ENCODE measurements at regions not wholly inside any gene's neighbourhood (a gene's known extent, or its start where the extent isn't known, plus 50 kb on each side); places are given as distances from the start of the nearest gene placed in this dataset.
"Not testable (repeated sequence)": the region's sequence is repeated elsewhere in the genome, so short reads cannot be mapped to it uniquely, and the experiment has no call there.

GRCh38 chr16:16448423-16448822, 69.5 kb downstream of the NPIPA7 start:
- not testable (repeated sequence) for DNase-seq (ENCODE audit: low read depth)

GRCh38 chr16:16449712-16450237, 70.8 kb downstream of the NPIPA7 start:
- DNase-seq (ENCODE audit: low read depth) = not testable (repeated sequence)

GRCh38 chr16:16451721-16452410, 72.9 kb downstream of the NPIPA7 start:
- not testable (repeated sequence) for DNase-seq (ENCODE audit: low read depth)

DNA sequence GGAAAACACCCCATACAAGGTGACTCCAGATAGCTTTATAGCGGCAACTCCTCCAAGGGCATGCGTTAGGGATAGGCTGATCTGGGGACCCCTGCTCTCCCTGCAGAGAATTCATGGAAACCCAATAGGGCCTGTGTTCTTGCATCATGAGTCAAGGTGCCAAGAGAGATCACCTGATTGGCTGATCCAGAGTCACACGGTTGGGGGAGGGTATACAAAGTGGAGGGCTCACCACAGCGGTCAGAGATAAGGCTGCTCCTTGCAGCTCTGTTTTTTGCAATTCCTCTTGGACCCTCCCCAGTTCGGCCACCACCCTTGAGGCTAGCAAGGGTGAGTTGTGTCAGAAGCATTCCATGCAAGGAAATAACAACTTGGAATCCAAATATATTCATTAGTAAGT, 79.6 kb downstream of the NPIPA7 start:
- not testable (repeated sequence) for DNase-seq (ENCODE audit: low read depth)

DNA sequence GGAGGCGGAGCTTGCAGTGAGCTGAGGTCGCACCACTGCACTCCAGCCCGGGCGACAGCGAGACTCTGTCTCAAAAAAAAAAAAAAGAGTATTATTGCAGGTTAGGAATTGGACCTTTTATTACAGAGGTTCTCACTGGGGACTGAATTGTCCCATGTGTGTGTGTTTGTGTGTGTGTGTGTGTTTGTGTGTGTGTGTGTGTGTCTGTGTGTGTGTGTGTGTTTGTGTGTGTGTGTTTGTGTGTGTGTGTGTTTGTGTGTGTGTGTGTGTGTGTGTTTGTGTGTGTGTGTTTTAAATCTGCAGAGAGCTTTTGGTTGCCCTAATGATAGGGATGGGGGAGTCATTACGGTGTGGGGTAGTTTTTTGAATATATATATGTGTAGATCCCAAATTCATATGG, 84.9 kb downstream of the NPIPA7 start:
- DNase-seq (ENCODE audit: low read depth) = not testable (repeated sequence)

DNA sequence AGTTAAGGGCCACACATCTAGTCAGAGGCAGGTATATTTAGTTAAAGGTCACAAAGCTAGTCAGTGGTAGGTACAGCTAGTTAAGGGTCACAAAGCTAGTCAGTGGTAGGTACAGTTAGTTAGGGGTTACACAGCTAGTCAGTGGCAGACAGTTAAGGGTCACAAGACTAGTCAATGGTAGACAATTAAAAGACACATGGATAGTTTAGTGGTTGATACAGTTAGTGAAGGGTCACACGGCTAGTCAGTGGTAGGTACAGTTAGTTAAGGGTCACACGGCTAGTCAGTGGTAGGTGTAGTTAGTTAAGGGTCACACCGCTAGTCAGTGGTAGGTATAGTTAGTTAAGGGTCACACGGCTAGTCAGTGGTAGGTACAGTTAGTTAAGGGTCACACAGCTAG, 110.0 kb downstream of the NPIPA7 start:
- not testable (repeated sequence) for DNase-seq (ENCODE audit: low read depth)

- DNase-seq (ENCODE audit: low read depth) = not testable (repeated sequence)
Measured at GRCh38 chr16:16489466-16489865, 110.5 kb downstream of the NPIPA7 start.

DNA sequence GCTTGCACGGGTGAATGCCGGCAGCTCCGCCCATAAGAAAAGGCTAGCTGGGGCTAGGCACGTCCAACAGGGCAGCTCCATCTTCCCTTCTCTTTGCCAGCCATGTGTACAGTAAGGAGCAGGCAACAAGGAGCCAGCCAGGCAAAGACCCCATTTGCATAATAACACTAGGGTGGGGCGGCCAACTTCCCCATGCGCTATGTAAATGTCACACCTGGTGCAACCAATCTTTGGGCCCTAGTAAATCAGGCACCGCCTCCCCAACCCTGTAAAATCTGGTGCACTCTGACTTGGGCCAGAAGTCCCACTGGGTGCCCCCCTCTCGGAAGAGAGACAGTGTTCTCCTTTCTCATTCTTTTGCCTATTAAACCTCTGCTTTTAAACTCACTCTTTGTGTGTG, 115.2 kb downstream of the NPIPA7 start:
- not testable (repeated sequence) for DNase-seq (ENCODE audit: low read depth)

DNA sequence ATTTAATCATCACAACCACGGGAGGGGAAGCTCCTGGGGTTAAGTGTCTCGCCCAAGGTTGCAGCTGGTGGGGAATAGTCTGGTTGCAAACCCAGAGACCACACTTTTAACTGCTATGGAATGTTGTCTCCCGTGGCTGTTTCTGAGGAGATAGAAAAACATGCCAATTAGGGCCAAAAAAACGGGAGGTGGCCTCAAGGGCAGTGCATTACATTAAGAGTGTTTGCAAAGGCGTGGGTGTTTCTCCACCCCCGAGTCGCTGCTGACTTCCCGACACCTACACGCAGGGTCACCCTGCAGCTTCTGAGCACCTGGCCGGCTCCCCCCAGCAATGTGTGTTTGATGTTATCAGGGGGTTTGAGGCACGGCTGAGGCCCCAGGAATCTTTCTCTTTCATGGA, 116.1 kb downstream of the NPIPA7 start:
- not testable (repeated sequence) for DNase-seq (ENCODE audit: low read depth)

- not testable (repeated sequence) for DNase-seq (ENCODE audit: low read depth)
Measured at GRCh38 chr16:16499875-16500274, 120.9 kb downstream of the NPIPA7 start.

DNA sequence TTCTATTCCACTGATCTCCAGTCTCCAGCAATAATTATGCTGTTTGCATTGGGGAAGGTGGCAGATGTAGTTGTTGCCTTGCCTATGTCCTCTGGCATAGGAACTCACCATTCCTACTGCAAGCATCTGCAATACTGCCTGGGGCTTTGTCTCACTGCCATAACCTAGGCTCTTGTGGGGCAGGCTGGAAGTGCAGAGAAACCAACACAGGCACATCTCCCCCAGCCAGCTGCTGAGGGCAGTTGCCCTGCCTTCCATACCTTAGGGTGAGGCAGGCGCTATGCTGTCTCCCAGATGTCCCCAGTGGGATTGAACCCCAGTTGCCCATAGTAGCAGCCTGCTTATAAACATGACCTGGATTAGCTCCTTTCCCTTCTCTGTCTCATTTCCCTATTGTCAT, 128.1 kb downstream of the NPIPA7 start:
- DNase-seq (ENCODE audit: low read depth) = not testable (repeated sequence)

- not testable (repeated sequence) for DNase-seq (ENCODE audit: low read depth)
Measured at GRCh38 chr16:16508344-16508743, 129.4 kb downstream of the NPIPA7 start.

DNA sequence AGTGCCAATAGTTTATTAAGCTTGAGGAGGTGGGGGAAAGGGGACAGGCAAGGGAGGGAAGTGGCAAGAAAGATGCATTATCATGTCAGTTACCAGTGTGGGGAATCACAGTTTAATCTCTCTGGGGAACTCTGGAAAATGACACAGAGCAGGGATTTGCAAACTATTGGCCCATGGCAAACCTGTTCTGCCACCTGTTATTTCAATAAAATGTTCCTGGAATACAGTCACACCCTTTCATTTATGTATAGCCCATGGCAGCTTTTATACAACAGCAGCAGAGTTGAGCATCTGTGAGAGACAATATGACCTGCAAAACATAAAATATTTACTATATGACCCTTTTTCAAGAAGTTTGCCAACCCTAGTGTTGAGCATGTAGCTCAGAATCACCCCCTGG, 140.5 kb downstream of the NPIPA7 start:
- DNase-seq (ENCODE audit: low read depth) = not testable (repeated sequence)

GRCh38 chr16:16521239-16522002, 142.5 kb downstream of the NPIPA7 start:
- not testable (repeated sequence) for DNase-seq (ENCODE audit: low read depth)

DNA sequence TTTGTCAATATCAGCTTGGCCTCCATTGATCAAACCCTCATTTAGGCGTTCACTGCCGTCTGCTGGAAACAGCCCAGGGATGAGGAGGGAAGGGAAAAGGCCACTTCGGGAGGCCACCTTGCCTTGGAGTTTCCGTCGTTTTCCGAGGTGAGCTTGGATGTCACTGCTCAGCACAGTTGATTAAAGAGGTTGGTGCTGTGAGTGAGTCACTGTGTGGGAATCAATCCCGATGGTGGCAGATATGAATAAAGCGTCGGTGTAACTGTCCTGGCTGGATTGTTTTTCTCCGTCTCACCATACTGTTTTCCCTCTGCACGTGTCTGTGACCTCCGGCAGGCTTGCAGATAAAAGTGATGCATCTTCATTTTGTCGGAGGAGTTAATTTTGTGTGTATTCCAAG, 148.1 kb downstream of the NPIPA7 start:
- not testable (repeated sequence) for DNase-seq (ENCODE audit: low read depth)

- not testable (repeated sequence) for DNase-seq (ENCODE audit: low read depth)
Measured at GRCh38 chr16:16530744-16531143, 151.8 kb downstream of the NPIPA7 start.

DNA sequence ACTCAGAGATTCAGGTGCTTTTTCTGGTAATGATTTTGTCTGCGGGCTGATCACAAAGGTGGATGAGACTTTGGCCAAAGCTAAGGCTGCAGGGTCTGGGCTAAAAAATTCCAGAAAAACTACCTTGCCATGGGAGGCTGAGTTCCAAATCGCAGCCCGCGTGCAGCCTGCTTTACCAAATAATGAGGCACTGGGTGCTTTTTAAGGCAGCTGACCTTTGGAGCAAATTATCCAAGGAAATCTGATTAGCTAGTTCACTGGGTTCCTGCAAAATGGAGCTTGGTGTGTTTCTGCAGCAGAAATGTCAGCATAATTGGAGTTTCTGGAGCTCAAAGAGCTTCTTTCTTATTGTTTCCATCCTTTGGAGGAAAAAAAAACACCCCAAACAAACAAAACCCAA, 156.6 kb downstream of the NPIPA7 start:
- not testable (repeated sequence) for DNase-seq (ENCODE audit: low read depth)

- DNase-seq (ENCODE audit: low read depth) = not testable (repeated sequence)
Measured at GRCh38 chr16:16536151-16536550, 157.2 kb downstream of the NPIPA7 start.

DNA sequence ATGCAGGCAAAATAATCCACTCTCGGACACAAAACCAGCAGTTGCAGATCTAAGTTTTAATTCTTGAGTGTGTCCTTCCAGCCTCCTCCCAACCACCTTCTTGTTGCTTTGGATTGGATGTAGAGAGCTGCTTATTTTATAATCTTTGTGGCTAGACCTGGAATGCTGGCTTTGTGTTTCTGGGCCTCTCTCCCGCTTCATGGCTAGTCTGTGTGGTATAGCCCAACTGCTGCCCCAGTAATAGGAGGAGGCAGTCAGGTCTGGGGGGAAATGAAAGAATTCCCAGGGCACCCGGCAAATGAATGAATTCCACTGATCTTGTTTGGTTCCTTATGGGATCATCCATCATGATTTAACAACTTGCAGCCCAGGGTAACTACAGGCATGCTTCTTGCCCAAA, 170.8 kb downstream of the NPIPA7 start:
- DNase-seq (ENCODE audit: low read depth) = not testable (repeated sequence)

GRCh38 chr16:16550824-16551223, 171.9 kb downstream of the NPIPA7 start:
- not testable (repeated sequence) for DNase-seq (ENCODE audit: low read depth)

DNA sequence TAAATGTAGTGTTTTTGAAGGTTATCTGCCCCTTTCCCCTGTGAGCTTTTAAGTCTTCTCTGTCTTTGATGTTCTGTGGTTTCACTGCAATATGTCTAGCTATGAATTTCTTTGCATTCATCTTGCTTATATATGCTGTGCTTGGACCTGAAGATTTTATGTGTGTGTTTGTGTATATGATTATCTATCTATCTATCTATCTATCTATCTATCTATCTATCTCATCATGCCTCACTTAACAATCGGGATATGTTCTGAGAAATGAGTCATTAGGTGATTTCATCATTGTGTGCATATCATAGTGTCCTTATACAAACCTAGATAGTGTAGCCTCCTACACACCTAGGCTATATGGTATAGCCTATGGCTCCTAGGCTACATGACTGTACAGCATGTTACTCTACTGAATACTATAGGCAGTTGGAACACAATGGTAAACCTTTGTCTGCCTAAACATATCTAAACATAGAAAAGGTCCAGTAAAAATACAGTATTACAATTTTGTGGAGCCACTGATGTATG, 173.9 kb downstream of the NPIPA7 start:
- not testable (repeated sequence) for DNase-seq (ENCODE audit: low read depth)

DNA sequence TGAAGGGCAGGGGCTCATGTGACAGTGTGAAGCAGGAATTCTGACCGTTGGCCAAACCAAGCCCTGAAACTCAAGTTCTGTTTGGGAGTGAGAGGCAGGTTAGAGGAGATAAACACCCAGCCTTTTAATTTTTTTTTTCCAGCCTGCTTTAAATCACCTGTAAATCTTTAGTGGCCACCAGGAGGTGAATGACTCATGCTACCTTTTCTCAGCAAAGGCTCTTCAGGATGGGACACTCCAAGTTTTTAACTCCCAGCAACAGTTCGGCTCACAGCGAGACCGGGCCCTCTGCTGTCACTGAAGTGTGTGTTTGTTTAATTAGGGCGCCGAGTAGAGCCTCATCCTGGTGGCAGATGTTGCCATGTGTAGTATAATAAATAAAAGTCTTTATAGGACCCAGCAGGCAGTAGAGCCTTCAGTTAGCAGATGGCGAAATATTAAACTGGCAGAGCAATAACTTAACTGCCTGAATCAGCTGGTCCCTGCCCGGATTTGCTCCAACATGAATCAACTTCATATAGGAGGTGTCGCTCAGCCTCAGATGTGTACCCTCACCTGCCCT, 180.3 kb downstream of the NPIPA7 start:
- DNase-seq (ENCODE audit: low read depth) = not testable (repeated sequence)

Measured in activated T-cell treated with anti-CD3 and anti-CD28 coated beads for 48 hours (primary cell).